Activated CD8-positive, alpha-beta memory T cell treated with anti-CD3 and anti-CD28 coated beads, Interleukin-2, amount 50 U/mL, for 48 hours (primary cell): ENCODE measurements at regions not wholly inside any gene's neighbourhood (a gene's known extent, or its start where the extent isn't known, plus 50 kb on each side); places are given as distances from the start of the nearest gene placed in this dataset.
"Not testable (repeated sequence)": the region's sequence is repeated elsewhere in the genome, so short reads cannot be mapped to it uniquely, and the experiment has no call there.

Experiments
- DNase-seq: peaks from one replicate; pipeline ENCODE4 v3.0.0-alpha.2; 2020

GRCh38 chr20:47844568-47844906 lies 59.3 kb upstream of the SULF2 start:
- not testable (repeated sequence) for DNase-seq

GRCh38 chr20:47843886-47844567 lies 58.7 kb upstream of the SULF2 start:
- no peak for DNase-seq

GRCh38 chr20:47842950-47843349 lies 57.7 kb upstream of the SULF2 start:
- not testable (repeated sequence) for DNase-seq

DNA sequence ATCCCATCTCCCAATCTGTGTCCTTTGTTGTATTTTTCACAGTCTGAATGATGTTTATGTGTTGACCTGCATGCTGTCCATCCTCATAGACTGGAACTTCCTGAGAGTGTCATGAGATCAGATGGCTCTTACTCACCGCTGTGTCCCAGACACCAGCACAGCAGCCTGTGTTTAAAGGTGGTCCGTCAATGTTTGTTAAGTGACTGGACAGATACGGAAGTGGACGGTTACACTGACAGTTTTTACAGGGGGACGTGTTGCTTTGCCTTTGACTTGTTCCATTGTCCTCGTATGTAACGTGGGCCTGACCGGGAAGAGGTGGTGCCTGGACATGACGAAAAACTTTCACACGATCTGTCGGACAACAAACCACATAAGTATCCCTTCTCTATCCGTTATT lies 56.7 kb upstream of the SULF2 start:
- DNase-seq: not testable (repeated sequence)

DNA sequence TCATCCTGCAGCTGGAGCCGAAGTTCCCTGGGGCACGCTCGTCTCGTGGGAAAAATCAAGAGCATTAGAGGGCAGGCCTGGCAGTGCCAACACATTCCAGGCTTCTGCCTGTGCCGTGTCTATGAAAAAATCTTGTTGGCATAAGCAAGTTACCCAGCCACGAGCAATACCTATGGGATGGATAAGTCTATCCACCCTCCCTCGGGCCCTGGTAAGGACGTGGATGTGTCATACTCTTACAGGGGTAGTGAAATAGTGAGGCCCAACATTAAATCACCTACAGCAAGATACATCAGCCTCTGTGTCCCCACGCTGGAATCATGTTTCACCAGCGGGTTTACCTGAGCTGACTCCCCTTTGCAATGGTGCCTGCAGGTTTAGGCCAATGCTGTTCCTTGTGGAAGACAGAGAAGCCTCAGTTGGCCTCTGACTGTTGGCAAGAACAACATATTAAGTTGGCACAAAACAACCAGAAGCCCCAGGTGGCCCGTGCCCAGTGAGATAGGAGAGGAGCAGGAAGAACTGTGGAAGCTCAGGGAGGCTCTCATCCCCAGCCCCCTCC lies 51.1 kb upstream of the SULF2 start:
- not testable (repeated sequence) for DNase-seq
